ENCODE measurements at regions not wholly inside any gene's neighbourhood (a gene's known extent, or its start where the extent isn't known, plus 50 kb on each side); places are given as distances from the start of the nearest gene placed in this dataset.

- no peak for TF ChIP-seq CTCF (IDR thresholded peaks at IDR 0.05; ENCODE audit: poor library complexity, severe bottlenecking)
- no peak for TF ChIP-seq EZH2 (IDR thresholded peaks at IDR 0.05; ENCODE audit: borderline replicate concordance, insufficient read depth, low read length, poor library complexity, severe bottlenecking)
- TF ChIP-seq POLR2AphosphoS5 (IDR thresholded peaks at IDR 0.05), result no peak
These were observed 224.2 kb downstream of the NPR3 start for GRCh38 chr5:32935283-32935682.

Measured in neural cell (in vitro differentiated cells).